Tibial artery (tissue), 4 donors: ENCODE measurements at regions not wholly inside any gene's neighbourhood (a gene's known extent, or its start where the extent isn't known, plus 50 kb on each side); places are given as distances from the start of the nearest gene placed in this dataset.

ENCODE experiments used
- DNase-seq, 2 donors: peaks; one replicate each; pipeline ENCODE4 v3.0.0-alpha.2; 2019
- H3K27ac ChIP-seq, 2 donors: fragments of 200-600 bp; sonication (generic) in 1 of 2; 1 replicate in 1 of 2; 2 replicates in 1 of 2; pipeline ENCODE4 v1.5.1; 2018 to 2019; ENCODE audit warnings: mild to moderate bottlenecking in 1 of 2
- H3K27me3 ChIP-seq, 2 donors: fragments of 200-600 bp; sonication (generic) in 1 of 2; one replicate each; pipeline versions ENCODE4 v1.5.1 to v1.6.0; 2016 to 2019
- H3K36me3 ChIP-seq, 3 donors: fragments of 200-600 bp; sonication (generic) in 2 of 3; one replicate each; pipeline ENCODE4 v1.5.1; 2016 to 2019; ENCODE audit warnings: mild to moderate bottlenecking in 2 of 3
- H3K4me1 ChIP-seq, 4 donors: fragments of 200-600 bp; sonication (generic) in 2 of 4; 1 replicate in 3 of 4; 2 replicates in 1 of 4; pipeline ENCODE4 v1.5.1; 2016 to 2019
- H3K4me3 ChIP-seq, 2 donors: fragments of 200-600 bp; sonication (generic) in 1 of 2; 1 replicate in 1 of 2; 2 replicates in 1 of 2; pipeline ENCODE4 v1.5.1; 2018 to 2019; ENCODE audit warnings: mild to moderate bottlenecking in 2 of 2
- H3K9me3 ChIP-seq, 3 donors: fragments of 200-600 bp; sonication (generic) in 1 of 3; one replicate each; pipeline ENCODE4 v1.5.1; 2016 to 2019
- intact Hi-C: fragments of 100-400 bp; cut with DNase I; formaldehyde crosslinking; loops from one replicate; pipeline ENCODE4 v1.15.0; 2023; ENCODE audit warnings: low total_unique reads
- TF ChIP-seq, protein P1 (sequence below), 2 experiments: fragments of 200-600 bp in 1 of 2; fragments of 450-650 bp in 1 of 2; IDR thresholded peaks; one replicate each; pipeline ENCODE4 v1.5.1; 2017 to 2019; ENCODE audit warnings: antibody characterized with exemption in 2 of 2, mild to moderate bottlenecking in 1 of 2, moderate library complexity in 1 of 2

DNA sequence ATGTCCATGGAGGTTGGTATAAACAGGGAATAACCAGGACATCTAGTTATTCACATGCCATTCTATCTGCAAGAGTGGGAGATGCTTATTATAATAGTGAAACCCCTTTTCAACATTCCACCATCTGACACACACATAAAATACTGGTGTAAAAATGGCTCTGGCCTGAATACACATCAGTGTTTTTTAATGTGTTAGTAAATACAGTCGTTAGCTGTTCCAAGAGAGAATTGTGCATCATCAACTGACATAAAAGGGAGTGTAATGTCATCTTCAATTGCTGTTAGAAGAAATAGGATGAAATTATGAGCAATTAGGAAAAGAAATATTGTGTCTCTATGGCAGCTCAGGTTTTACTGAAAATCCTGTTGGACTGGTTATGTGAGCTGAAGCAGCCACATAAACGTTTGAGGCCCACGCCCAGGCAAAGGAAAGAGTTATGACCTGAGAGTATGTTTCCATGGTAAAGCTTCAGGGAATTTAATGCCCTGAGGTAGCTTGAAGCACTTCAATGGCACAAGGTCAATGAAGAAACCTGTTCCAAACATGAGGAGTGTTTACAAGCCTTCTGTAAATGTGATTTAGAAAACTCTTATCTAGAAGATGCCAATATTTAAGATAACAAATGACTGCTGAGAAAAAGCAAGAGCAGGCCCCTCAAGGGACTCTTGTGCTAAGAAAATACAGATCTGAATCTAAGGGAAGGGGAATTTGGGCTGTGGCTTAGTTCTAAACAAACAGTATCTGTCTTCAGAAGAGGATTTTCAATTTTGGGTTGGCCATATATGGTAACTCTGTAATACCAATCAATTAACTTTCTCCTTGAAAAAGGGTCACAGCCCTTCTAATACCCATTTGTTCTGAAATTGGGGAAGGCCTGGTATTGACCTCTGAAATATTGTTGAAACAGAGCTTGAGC, 384.3 kb downstream of the SEC16B start:
- Histone ChIP-seq H3K27ac (no peak overlapping the region), H3K4me3 (no peak overlapping the region), H3K36me3 (no peaks in the 10 kb centered on the region), H3K27me3 (no peaks in the 10 kb centered on the region), H3K9me3 (no peaks in the 10 kb centered on the region), H3K4me1 (peaks cover 0 to 15% (median 7%) of the 10 kb centered on the region in 4 donors)
- intact Hi-C loops: no loop called here
- TF ChIP-seq, protein P1, sequence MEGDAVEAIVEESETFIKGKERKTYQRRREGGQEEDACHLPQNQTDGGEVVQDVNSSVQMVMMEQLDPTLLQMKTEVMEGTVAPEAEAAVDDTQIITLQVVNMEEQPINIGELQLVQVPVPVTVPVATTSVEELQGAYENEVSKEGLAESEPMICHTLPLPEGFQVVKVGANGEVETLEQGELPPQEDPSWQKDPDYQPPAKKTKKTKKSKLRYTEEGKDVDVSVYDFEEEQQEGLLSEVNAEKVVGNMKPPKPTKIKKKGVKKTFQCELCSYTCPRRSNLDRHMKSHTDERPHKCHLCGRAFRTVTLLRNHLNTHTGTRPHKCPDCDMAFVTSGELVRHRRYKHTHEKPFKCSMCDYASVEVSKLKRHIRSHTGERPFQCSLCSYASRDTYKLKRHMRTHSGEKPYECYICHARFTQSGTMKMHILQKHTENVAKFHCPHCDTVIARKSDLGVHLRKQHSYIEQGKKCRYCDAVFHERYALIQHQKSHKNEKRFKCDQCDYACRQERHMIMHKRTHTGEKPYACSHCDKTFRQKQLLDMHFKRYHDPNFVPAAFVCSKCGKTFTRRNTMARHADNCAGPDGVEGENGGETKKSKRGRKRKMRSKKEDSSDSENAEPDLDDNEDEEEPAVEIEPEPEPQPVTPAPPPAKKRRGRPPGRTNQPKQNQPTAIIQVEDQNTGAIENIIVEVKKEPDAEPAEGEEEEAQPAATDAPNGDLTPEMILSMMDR (IDR thresholded peaks at IDR 0.05): no peak
- no peak for DNase-seq

DNA sequence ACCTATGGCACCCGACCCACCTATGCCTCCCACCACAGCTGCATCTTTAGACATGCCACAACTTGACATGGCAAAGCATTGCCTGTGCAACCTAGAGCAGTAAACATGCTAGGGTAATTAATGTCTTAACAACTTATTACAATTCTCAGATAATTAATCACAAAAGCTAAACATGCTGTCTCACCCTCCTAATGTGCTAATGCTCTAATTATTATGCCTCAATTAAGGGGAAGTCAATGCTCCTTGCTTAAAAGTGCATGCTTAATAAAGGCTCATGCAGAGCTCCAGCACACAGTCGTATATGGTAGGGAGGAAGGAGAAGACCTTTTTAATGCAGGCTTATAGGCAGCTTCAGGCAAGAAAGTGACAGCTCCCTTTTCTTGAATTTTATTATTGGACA, 396.0 kb downstream of the SEC16B start:
- Histone ChIP-seq H3K27me3 (no peaks in the 10 kb centered on the region), H3K36me3 (no peaks in the 10 kb centered on the region), H3K4me3 (no peak overlapping the region), H3K4me1 (no peaks in the 10 kb centered on the region), H3K9me3 (no peaks in the 10 kb centered on the region), H3K27ac (no peak overlapping the region)
- intact Hi-C loops: no loop called here
- no peak for DNase-seq
- TF ChIP-seq, protein P1 (IDR thresholded peaks at IDR 0.05): no peak

DNA sequence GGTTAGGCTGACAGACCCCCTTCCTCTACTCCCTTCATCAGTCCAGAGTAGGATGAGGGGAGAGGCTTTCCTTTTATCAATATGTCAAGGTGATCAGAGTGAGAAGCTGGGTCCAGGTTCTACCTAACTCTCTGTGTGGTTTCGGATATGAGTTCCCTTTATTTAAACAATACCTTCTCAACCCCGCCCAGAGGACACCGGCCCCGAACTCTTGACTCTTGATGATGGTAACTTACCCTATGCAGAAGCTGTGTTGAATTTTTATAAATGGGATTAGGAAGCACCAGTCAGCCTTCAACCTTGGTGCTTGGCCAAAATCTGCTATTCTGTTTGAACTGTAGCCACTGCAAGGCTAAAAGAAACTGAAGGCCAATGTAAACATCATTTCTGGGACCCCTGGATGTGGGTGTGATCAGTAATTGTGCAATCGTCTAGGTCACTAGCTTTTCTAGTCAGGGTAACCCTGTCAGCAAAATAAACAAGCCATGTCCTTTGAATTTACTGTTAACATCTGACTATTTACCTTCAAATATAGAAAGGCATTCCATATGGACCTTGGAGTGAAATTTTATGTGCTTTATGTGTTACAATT, 398.3 kb downstream of the SEC16B start:
- no peak overlapping the region for H3K4me3 ChIP-seq
- TF ChIP-seq, protein P1 (IDR thresholded peaks at IDR 0.05): no peak
- DNase-seq: no peak
- no peak overlapping the region for H3K27ac ChIP-seq
- no peaks in the 10 kb centered on the region for H3K27me3 ChIP-seq
- H3K36me3 ChIP-seq: no peaks in the 10 kb centered on the region
- H3K4me1 ChIP-seq: no peaks in the 10 kb centered on the region
- no peaks in the 10 kb centered on the region for H3K9me3 ChIP-seq
- intact Hi-C loops: no loop called here

DNA sequence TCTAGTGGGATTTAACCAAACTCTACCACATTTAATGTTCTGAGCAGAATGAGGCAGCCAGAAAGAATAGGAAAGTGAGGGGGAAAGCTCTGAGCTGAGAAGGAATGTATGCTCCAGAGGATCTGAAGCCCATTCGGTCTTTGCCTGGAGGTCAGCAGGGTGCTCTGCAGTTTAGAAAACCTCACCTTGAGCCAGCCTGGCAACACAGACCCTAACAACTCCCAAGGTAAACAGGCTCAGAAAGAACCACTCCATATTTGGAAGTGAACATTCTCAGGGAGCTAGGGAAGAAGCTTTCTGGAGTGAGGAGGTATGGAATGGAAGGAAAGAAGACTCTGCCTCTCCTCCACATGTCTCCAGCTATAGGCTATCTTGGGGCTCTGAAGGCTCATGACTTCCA, 398.8 kb downstream of the SEC16B start:
- intact Hi-C loops: no loop called here
- no peaks in the 10 kb centered on the region for H3K9me3 ChIP-seq
- H3K4me3 ChIP-seq: no peak overlapping the region
- H3K27me3 ChIP-seq: no peaks in the 10 kb centered on the region
- DNase-seq: no peak
- H3K36me3 ChIP-seq: no peaks in the 10 kb centered on the region
- no peaks in the 10 kb centered on the region for H3K4me1 ChIP-seq
- H3K27ac ChIP-seq: no peak overlapping the region
- TF ChIP-seq, protein P1 (IDR thresholded peaks at IDR 0.05): no peak

DNA sequence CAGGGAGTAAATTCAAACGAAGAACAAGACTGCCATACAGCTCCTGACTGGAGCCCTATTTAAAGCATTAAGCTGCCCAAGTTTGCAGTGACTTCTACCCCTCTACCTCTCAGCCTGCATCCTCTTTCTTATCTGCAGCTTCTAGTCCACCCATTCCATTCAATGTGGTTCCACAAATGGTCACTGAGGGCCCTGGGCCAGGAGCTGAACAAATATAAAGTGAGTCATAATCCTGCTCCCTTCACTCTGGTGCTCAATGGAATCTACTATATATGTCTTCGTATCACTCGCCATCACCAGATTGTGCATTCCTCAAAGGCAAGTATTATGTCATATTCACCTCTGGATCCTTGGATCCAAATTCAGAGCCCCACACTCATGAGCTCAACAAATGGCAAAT, 398.7 kb downstream of the BRINP2 start:
- H3K27ac ChIP-seq: no peak overlapping the region
- no peaks in the 10 kb centered on the region for H3K36me3 ChIP-seq
- DNase-seq: no peak
- TF ChIP-seq, protein P1 (IDR thresholded peaks at IDR 0.05): no peak
- H3K9me3 ChIP-seq: no peaks in the 10 kb centered on the region
- no peak overlapping the region for H3K4me3 ChIP-seq
- no peaks in the 10 kb centered on the region for H3K27me3 ChIP-seq
- no peaks in the 10 kb centered on the region for H3K4me1 ChIP-seq
- intact Hi-C loops: no loop called here
